ENCODE measurements at regions not wholly inside any gene's neighbourhood (a gene's known extent, or its start where the extent isn't known, plus 50 kb on each side); places are given as distances from the start of the nearest gene placed in this dataset.

DNA sequence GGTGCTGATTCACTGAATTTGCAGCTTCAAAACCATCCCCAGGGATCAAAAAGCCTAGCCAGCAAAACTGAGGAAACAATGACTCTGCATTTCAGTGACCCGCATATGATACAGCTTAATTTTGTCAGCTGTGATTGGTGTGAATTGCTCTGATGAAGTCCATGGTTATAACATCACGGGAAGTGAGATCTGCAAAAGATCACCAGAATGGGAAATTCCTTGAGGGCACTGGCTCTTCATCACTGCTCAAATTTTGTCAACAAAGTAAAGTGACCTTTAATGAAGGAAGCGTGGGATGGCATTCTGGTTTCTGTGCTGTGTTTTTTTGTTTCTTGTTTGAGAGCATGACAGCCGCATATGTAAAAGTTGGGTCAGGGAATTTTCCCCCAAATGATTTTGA is 745.9 kb downstream of the GATA3 start:
- Histone ChIP-seq H3K27ac (ENCODE audit: low read length) (no peak overlapping the region), H3K4me1 (ENCODE audit: control insufficient read depth in 1 of 2, extremely low read depth in 1 of 2, insufficient read depth in 2 of 2, low read length in 2 of 2) (no peaks in the 10 kb centered on the region), H3K27me3 (replicated peaks in 1 of 2; ENCODE audit: control insufficient read depth in 2 of 2, extremely low read depth in 1 of 2, insufficient read depth in 2 of 2, low read length in 1 of 2) (no peaks in the 10 kb centered on the region), H3K4me3 (ENCODE audit: control insufficient read depth in 1 of 2, extremely low read depth in 1 of 2, low read length in 1 of 2) (no peak overlapping the region), H3K36me3 (ENCODE audit: control insufficient read depth in 2 of 2, extremely low read depth in 1 of 2, insufficient read depth in 1 of 2, low read length in 1 of 2) (no peaks in the 10 kb centered on the region), H3K9me3 (no peaks in the 10 kb centered on the region)
- Mint-ChIP-seq H3K27ac (no peak overlapping the region), H3K36me3 (no peaks in the 10 kb centered on the region), H3K27me3 (peaks cover 0 to 5% of the 10 kb centered on the region in 2 donors), H3K4me3 (no peak overlapping the region), H3K9me3 (peaks cover 0 to 3% (median 0%) of the 10 kb centered on the region in 3 donors), H3K4me1 (peaks cover under 1 to 3% (median 3%) of the 10 kb centered on the region in 3 donors)
- POLR2A ChIA-PET, result interaction anchor here in 1 of 2 donors (0.5 kb wide), 1 partner anchor 20 kb away, joined by 6 read pairs; no protein-coding TSS in a partner anchor
- ATAC-seq (replicated peaks in 1 of 4), result no peak
- CTCF ChIA-PET, result interaction anchor here in 1 of 2 donors (0.7 kb wide), 1 partner anchor 12 kb away, joined by 3 read pairs; no protein-coding TSS in a partner anchor
- DNase-seq, result no peak
- 61% methylated on average over 3 of the region's 4 CpGs for WGBS (ENCODE audit: insufficient coverage)

DNA sequence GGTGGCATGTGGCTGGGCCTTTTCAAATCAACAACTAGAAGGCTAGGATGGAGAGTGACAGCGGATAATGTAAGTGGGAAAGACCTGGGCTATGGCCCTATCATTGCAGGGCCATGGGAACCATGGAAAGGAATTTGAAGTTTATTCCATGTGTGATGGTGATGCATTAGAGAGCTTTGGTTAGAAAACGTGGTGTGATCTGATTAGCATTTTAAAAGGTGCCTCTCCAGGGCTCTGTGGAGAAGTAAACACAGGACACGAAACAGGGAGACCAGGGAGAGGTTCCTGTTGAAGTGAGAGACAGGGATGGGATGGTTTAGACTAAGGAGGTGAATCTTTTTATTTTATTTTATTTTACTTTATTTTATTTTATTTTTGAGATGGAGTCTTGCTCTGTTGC is 749.5 kb downstream of the GATA3 start:
- H3K4me3 ChIP-seq (ENCODE audit: control insufficient read depth in 1 of 2, extremely low read depth in 1 of 2, low read length in 1 of 2), result no peak overlapping the region
- no peaks in the 10 kb centered on the region for H3K4me1 ChIP-seq (ENCODE audit: control insufficient read depth in 1 of 2, extremely low read depth in 1 of 2, insufficient read depth in 2 of 2, low read length in 2 of 2)
- Mint-ChIP-seq H3K4me3 (no peak overlapping the region), H3K4me1 (peaks cover 0 to 5% (median 3%) of the 10 kb centered on the region in 3 donors), H3K27me3 (peaks cover 0 to 5% of the 10 kb centered on the region in 2 donors), H3K9me3 (peaks cover 0 to 11% (median 0%) of the 10 kb centered on the region in 3 donors), H3K36me3 (no peaks in the 10 kb centered on the region), H3K27ac (no peak overlapping the region)
- ATAC-seq (replicated peaks in 1 of 4), result no peak
- WGBS (ENCODE audit: insufficient coverage), result 59% methylated on average over 2 of the region's 3 CpGs
- no peaks in the 10 kb centered on the region for H3K27me3 ChIP-seq (replicated peaks in 1 of 2; ENCODE audit: control insufficient read depth in 2 of 2, extremely low read depth in 1 of 2, insufficient read depth in 2 of 2, low read length in 1 of 2)
- H3K9me3 ChIP-seq, result no peaks in the 10 kb centered on the region
- ChIA-PET POLR2A (no interaction called here), CTCF (no interaction called here)
- no peak for DNase-seq
- no peak overlapping the region for H3K27ac ChIP-seq (ENCODE audit: low read length)
- H3K36me3 ChIP-seq (ENCODE audit: control insufficient read depth in 2 of 2, extremely low read depth in 1 of 2, insufficient read depth in 1 of 2, low read length in 1 of 2), result no peaks in the 10 kb centered on the region

DNA sequence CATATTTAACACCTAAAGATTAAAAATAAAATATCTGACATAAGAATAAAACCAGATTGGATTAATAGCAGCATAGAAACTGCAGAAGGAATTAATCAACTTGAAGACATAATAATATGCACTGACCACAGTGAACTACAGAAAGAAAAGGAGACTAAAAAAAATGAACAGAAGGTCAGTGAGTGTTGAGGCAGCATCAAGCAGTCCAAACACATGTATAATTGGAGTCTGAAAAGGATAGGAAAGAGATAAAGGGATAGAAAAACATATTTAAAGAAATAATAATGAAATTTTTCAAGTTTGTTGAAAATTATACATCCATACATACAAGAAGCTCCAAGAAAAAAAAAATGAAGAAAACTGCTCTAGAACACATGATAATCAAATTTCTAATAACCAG is 756.2 kb downstream of the GATA3 start:
- ATAC-seq (replicated peaks in 1 of 4) (no peak), DNase-seq (no peak)
- ChIA-PET CTCF (no interaction called here), POLR2A (no interaction called here)
- Mint-ChIP-seq H3K36me3 (peaks cover 8% of the 10 kb centered on the region), H3K4me1 (no peaks in the 10 kb centered on the region), H3K4me3 (no peak overlapping the region), H3K27me3 (peaks cover 0 to 5% of the 10 kb centered on the region in 2 donors), H3K9me3 (peaks cover 5 to 8% (median 6%) of the 10 kb centered on the region in 3 donors), H3K27ac (no peak overlapping the region)
- no peaks in the 10 kb centered on the region for H3K9me3 ChIP-seq
- no peaks in the 10 kb centered on the region for H3K36me3 ChIP-seq (ENCODE audit: control insufficient read depth in 2 of 2, extremely low read depth in 1 of 2, insufficient read depth in 1 of 2, low read length in 1 of 2)
- no peak overlapping the region for H3K4me3 ChIP-seq (ENCODE audit: control insufficient read depth in 1 of 2, extremely low read depth in 1 of 2, low read length in 1 of 2)
- H3K27ac ChIP-seq (ENCODE audit: low read length), result no peak overlapping the region
- no peaks in the 10 kb centered on the region for H3K4me1 ChIP-seq (ENCODE audit: control insufficient read depth in 1 of 2, extremely low read depth in 1 of 2, insufficient read depth in 2 of 2, low read length in 2 of 2)
- H3K27me3 ChIP-seq (replicated peaks in 1 of 2; ENCODE audit: control insufficient read depth in 2 of 2, extremely low read depth in 1 of 2, insufficient read depth in 2 of 2, low read length in 1 of 2), result no peaks in the 10 kb centered on the region

DNA sequence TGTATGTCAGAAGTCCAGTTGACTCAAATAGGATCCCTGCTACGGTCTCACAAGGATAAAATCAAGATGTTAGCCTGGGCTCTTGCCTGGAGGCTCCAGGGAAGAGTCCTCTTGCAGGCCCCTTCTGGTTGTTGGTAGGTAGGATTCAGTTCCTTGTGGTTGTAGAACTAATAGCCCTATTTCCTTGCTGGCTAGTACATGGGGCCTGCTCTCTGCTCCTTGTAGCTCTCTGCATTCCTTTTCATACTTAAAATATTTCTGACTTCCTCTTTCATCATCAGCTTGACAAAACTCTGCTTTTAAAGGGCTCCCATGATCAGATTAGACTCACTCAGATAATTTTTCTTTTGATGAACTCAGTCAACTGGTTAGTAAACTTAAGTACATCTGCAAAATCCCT is 756.7 kb downstream of the GATA3 start:
- CTCF ChIA-PET, result no interaction called here

DNA sequence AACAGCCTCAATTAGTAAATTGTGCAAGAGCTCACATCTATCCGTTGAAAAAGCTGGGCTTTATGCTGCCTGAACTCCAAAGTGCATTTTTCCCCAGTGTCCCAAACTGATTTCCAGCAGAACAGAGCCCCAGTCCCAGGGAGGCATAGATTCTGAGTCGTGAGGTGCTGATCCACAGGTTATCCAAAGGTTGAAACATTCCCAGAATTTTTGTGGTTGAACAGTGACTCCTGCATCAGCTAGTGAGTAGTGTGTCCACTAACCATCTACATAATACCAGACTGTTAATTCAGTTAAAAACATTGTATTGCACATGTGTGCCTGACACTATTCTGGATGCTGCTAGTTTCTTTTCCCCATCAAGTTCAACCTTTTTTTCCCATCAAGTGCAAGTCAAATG is 761.5 kb downstream of the GATA3 start:
- Histone ChIP-seq H3K4me3 (ENCODE audit: control insufficient read depth in 1 of 2, extremely low read depth in 1 of 2, low read length in 1 of 2) (no peak overlapping the region), H3K4me1 (ENCODE audit: control insufficient read depth in 1 of 2, extremely low read depth in 1 of 2, insufficient read depth in 2 of 2, low read length in 2 of 2) (no peaks in the 10 kb centered on the region), H3K27me3 (replicated peaks in 1 of 2; ENCODE audit: control insufficient read depth in 2 of 2, extremely low read depth in 1 of 2, insufficient read depth in 2 of 2, low read length in 1 of 2) (no peaks in the 10 kb centered on the region), H3K36me3 (ENCODE audit: control insufficient read depth in 2 of 2, extremely low read depth in 1 of 2, insufficient read depth in 1 of 2, low read length in 1 of 2) (no peaks in the 10 kb centered on the region), H3K27ac (ENCODE audit: low read length) (no peak overlapping the region), H3K9me3 (no peaks in the 10 kb centered on the region)
- H3K4me3 Mint-ChIP-seq, result no peak overlapping the region
- H3K9me3 Mint-ChIP-seq, result peaks cover 0 to 3% (median 2%) of the 10 kb centered on the region in 3 donors
- WGBS (ENCODE audit: insufficient coverage), result 83% methylated on average over 1 of the region's 2 CpGs
- ChIA-PET POLR2A (no interaction called here), CTCF (no interaction called here)
- ATAC-seq (replicated peaks in 1 of 4), result no peak
- peaks cover 0 to 2% of the 10 kb centered on the region in 2 donors for H3K27me3 Mint-ChIP-seq
- peaks cover 3% of the 10 kb centered on the region for H3K36me3 Mint-ChIP-seq
- H3K4me1 Mint-ChIP-seq, result no peaks in the 10 kb centered on the region
- H3K27ac Mint-ChIP-seq, result no peak overlapping the region
- DNase-seq, result no peak

More for the DNA sequence above, 756.7 kb downstream of the GATA3 start:
- no peak for ATAC-seq (replicated peaks in 1 of 4)
- POLR2A ChIA-PET, result no interaction called here
- Histone ChIP-seq H3K27ac (ENCODE audit: low read length) (no peak overlapping the region), H3K4me1 (ENCODE audit: control insufficient read depth in 1 of 2, extremely low read depth in 1 of 2, insufficient read depth in 2 of 2, low read length in 2 of 2) (no peaks in the 10 kb centered on the region), H3K36me3 (ENCODE audit: control insufficient read depth in 2 of 2, extremely low read depth in 1 of 2, insufficient read depth in 1 of 2, low read length in 1 of 2) (no peaks in the 10 kb centered on the region), H3K9me3 (no peaks in the 10 kb centered on the region), H3K4me3 (ENCODE audit: control insufficient read depth in 1 of 2, extremely low read depth in 1 of 2, low read length in 1 of 2) (no peak overlapping the region), H3K27me3 (replicated peaks in 1 of 2; ENCODE audit: control insufficient read depth in 2 of 2, extremely low read depth in 1 of 2, insufficient read depth in 2 of 2, low read length in 1 of 2) (no peaks in the 10 kb centered on the region)
- no peak for DNase-seq
- peaks cover 8% of the 10 kb centered on the region for H3K36me3 Mint-ChIP-seq
- H3K27me3 Mint-ChIP-seq, result peaks cover 0 to 5% of the 10 kb centered on the region in 2 donors
- H3K4me1 Mint-ChIP-seq, result no peaks in the 10 kb centered on the region
- H3K9me3 Mint-ChIP-seq, result peaks cover 5 to 8% (median 6%) of the 10 kb centered on the region in 3 donors
- WGBS (ENCODE audit: insufficient coverage), result no CpG with 5 or more reads among the region's 1 CpG
- no peak overlapping the region for H3K4me3 Mint-ChIP-seq
- H3K27ac Mint-ChIP-seq, result no peak overlapping the region

DNA sequence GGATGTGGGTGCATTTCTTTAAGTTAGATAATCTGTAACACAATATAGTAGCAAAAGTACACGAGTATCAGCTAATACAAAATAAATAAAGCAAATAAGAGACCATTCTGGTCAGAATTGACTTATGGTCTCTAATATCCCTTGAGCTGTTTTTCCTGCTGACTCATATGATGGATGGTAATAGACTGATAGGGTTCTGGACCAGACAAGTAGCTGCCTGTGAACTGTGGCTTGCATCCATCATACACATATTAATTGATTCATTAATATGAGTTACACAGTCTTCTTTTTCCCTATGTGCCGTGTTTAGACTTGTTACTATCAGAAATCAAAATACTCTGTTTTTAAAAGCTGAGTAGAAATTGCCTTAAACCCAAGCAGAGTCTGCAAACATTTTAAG is 762.8 kb downstream of the GATA3 start:
- Mint-ChIP-seq H3K27ac (no peak overlapping the region), H3K4me3 (no peak overlapping the region), H3K9me3 (no peaks in the 10 kb centered on the region), H3K27me3 (peaks cover 0 to 2% of the 10 kb centered on the region in 2 donors), H3K36me3 (peaks cover 3% of the 10 kb centered on the region), H3K4me1 (no peaks in the 10 kb centered on the region)
- CTCF ChIA-PET, result no interaction called here
- Histone ChIP-seq H3K27ac (ENCODE audit: low read length) (no peak overlapping the region), H3K36me3 (ENCODE audit: control insufficient read depth in 2 of 2, extremely low read depth in 1 of 2, insufficient read depth in 1 of 2, low read length in 1 of 2) (no peaks in the 10 kb centered on the region), H3K9me3 (no peaks in the 10 kb centered on the region), H3K27me3 (replicated peaks in 1 of 2; ENCODE audit: control insufficient read depth in 2 of 2, extremely low read depth in 1 of 2, insufficient read depth in 2 of 2, low read length in 1 of 2) (no peaks in the 10 kb centered on the region), H3K4me1 (ENCODE audit: control insufficient read depth in 1 of 2, extremely low read depth in 1 of 2, insufficient read depth in 2 of 2, low read length in 2 of 2) (no peaks in the 10 kb centered on the region), H3K4me3 (ENCODE audit: control insufficient read depth in 1 of 2, extremely low read depth in 1 of 2, low read length in 1 of 2) (no peak overlapping the region)
- ATAC-seq (replicated peaks in 1 of 4), result no peak
- POLR2A ChIA-PET, result interaction anchor here in 1 of 2 donors (0.5 kb wide), 1 partner anchor 24 kb away, joined by 3 read pairs; no protein-coding TSS in a partner anchor
- WGBS (ENCODE audit: insufficient coverage), result no CpG with 5 or more reads among the region's 2 CpGs
- DNase-seq, result no peak

DNA sequence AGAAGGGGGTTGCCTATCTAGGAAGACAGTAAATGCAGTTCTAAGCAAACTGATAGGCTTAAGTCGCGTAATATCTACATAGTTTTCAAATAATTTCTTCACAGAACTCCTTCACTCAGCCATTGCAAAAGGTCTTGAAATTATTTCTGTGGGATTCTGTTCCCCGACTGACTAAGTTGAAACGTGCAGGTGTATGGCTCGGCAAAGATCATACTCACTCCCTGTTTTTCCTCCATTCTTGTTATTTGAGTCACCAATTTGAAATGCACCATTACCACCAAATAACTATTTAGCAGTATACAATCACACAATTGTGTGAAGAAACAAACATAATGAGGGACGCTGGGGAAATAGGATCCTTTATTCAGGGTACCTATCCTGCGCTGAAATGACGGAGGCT is 771.1 kb downstream of the GATA3 start:
- WGBS (ENCODE audit: insufficient coverage), result no CpG with 5 or more reads among the region's 8 CpGs
- no peak for ATAC-seq (replicated peaks in 1 of 4)
- no peak overlapping the region for H3K4me3 ChIP-seq (ENCODE audit: control insufficient read depth in 1 of 2, extremely low read depth in 1 of 2, low read length in 1 of 2)
- no peak for DNase-seq
- POLR2A ChIA-PET, result no interaction called here
- CTCF ChIA-PET, result no interaction called here
- no peaks in the 10 kb centered on the region for H3K4me1 ChIP-seq (ENCODE audit: control insufficient read depth in 1 of 2, extremely low read depth in 1 of 2, insufficient read depth in 2 of 2, low read length in 2 of 2)
- H3K27me3 ChIP-seq (replicated peaks in 1 of 2; ENCODE audit: control insufficient read depth in 2 of 2, extremely low read depth in 1 of 2, insufficient read depth in 2 of 2, low read length in 1 of 2), result no peaks in the 10 kb centered on the region
- no peaks in the 10 kb centered on the region for H3K36me3 Mint-ChIP-seq
- H3K36me3 ChIP-seq (ENCODE audit: control insufficient read depth in 2 of 2, extremely low read depth in 1 of 2, insufficient read depth in 1 of 2, low read length in 1 of 2), result no peaks in the 10 kb centered on the region
- no peaks in the 10 kb centered on the region for H3K4me1 Mint-ChIP-seq
- H3K9me3 Mint-ChIP-seq, result no peaks in the 10 kb centered on the region
- H3K27me3 Mint-ChIP-seq, result peaks cover 2 to 9% of the 10 kb centered on the region in 2 donors
- H3K4me3 Mint-ChIP-seq, result no peak overlapping the region
- H3K9me3 ChIP-seq, result no peaks in the 10 kb centered on the region
- no peak overlapping the region for H3K27ac Mint-ChIP-seq
- H3K27ac ChIP-seq (ENCODE audit: low read length), result no peak overlapping the region
